Spleen (tissue), 11 donors: ENCODE measurements at regions not wholly inside any gene's neighbourhood (a gene's known extent, or its start where the extent isn't known, plus 50 kb on each side); places are given as distances from the start of the nearest gene placed in this dataset.

Source experiments
- DNase-seq: peaks from one replicate; pipeline ENCODE4 v3.0.0-alpha.2; 2020
- H3K27ac ChIP-seq, 8 donors: fragments of 200-600 bp; sonication (generic) in 7 of 8; 1 replicate in 4 of 8; 2 replicates in 4 of 8; pipeline versions ENCODE4 v1.5.0 to v1.8.0; 2016 to 2021; ENCODE audit warnings: inconsistent platforms in 4 of 8, mild to moderate bottlenecking in 4 of 8, moderate library complexity in 1 of 8
- H3K27me3 ChIP-seq, 7 donors: fragments of 200-600 bp; sonication (generic) in 6 of 7; replicated peaks in 1 of 7; 1 replicate in 4 of 7; 2 replicates in 3 of 7; pipeline versions ENCODE4 v1.5.0 to v1.8.0; 2016 to 2021; ENCODE audit warnings: inconsistent platforms in 3 of 7, mild to moderate bottlenecking in 1 of 7
- H3K36me3 ChIP-seq, 6 donors: fragments of 200-600 bp; sonication (generic) in 5 of 6; 1 replicate in 4 of 6; 2 replicates in 2 of 6; pipeline versions ENCODE4 v1.5.0 to v1.8.0; 2016 to 2021; ENCODE audit warnings: inconsistent platforms in 2 of 6
- H3K4me1 ChIP-seq, 6 donors: fragments of 200-600 bp; sonication (generic) in 5 of 6; 1 replicate in 3 of 6; 2 replicates in 3 of 6; pipeline versions ENCODE4 v1.5.0 to v1.8.0; 2016 to 2021; ENCODE audit warnings: inconsistent platforms in 3 of 6
- H3K4me3 ChIP-seq, 8 donors: fragments of 200-600 bp; sonication (generic) in 7 of 8; 1 replicate in 4 of 8; 2 replicates in 4 of 8; pipeline versions ENCODE4 v1.5.0 to v1.8.0; 2016 to 2021; ENCODE audit warnings: inconsistent platforms in 4 of 8, mild to moderate bottlenecking in 4 of 8, moderate library complexity in 2 of 8
- H3K9me3 ChIP-seq, 8 donors: fragments of 200-600 bp; sonication (generic) in 7 of 8; 1 replicate in 4 of 8; 2 replicates in 4 of 8; pipeline versions ENCODE4 v1.5.0 to v1.8.0; 2016 to 2021; ENCODE audit warnings: inconsistent platforms in 4 of 8
- CTCF ChIP-seq, 11 experiments: fragments of 200-600 bp in 7 of 11; fragments of 450-650 bp in 4 of 11; sonication (generic) in 4 of 11; IDR thresholded peaks in 8 of 11; conservative IDR thresholded peaks in 3 of 11; 1 replicate in 7 of 11; 2 replicates in 4 of 11; pipeline versions ENCODE4 v1.4.0 to v1.8.0; 2016 to 2021; ENCODE audit warnings: antibody characterized with exemption in 11 of 11, inconsistent platforms in 4 of 11, mild to moderate bottlenecking in 1 of 11
- POLR2A ChIP-seq, 3 donors: fragments of 450-650 bp; IDR thresholded peaks; one replicate each; pipeline ENCODE4 v1.5.1; 2017; ENCODE audit warnings: antibody characterized with exemption in 3 of 3, mild to moderate bottlenecking in 1 of 3
- POLR2AphosphoS5 ChIP-seq, 3 donors: sonication (generic); formaldehyde crosslinking; IDR thresholded peaks; one replicate each; pipeline ENCODE4 v1.5.1; 2017; ENCODE audit warnings: antibody characterized with exemption in 3 of 3
- WGBS, 5 donors: extraction: QIAGEN DNeasy Blood & Tissue Kit in 3 of 5; methylation state at CpG; one replicate each; pipeline versions ENCODE4 v1.1.5 to v1.1.7; 2013 to 2018; 5-methylcytosine and 5-hydroxymethylcytosine counted together
- intact Hi-C: fragments of 100-400 bp; cut with DNase I; formaldehyde crosslinking; loops from one replicate; pipeline ENCODE4 v1.15.0; 2023; ENCODE audit warnings: low total_unique reads
- donor health status: healthy with polysubstance abuse.
- donor health status: DM: no; HTN: no; CAD: no; lungs with moderate emphysema.
- donor health status: DM: no; HTN: no; CAD: no.
- donor health status: Bipolar disorder and iron deficiency.
- donor health status: healthy.
- donor health status: DM: no; HTN: no; CAD: no.
- donor health status: DM: yes; HTN: yes; CAD: no.

- no peak for DNase-seq
- H3K27ac ChIP-seq = no peak overlapping the region
- no peaks in the 10 kb centered on the region for H3K36me3 ChIP-seq
- WGBS, 5 donors = 60 to 90% (median 70%) methylated on average over 8 of the region's 8 CpGs
- H3K4me3 ChIP-seq = no peak overlapping the region
- TF ChIP-seq CTCF (IDR thresholded peaks at IDR 0.05 in 8 of 11, conservative IDR thresholded peaks at IDR 0.05 in 3 of 11) (no peak), POLR2A (IDR thresholded peaks at IDR 0.05) (no peak)
- no peaks in the 10 kb centered on the region for H3K27me3 ChIP-seq
- H3K4me1 ChIP-seq = no peaks in the 10 kb centered on the region
- H3K9me3 ChIP-seq = peaks cover 0 to 31% (median 12%) of the 10 kb centered on the region in 8 donors
- intact Hi-C loops = no loop called here
Measured at GRCh38 chr1:217969428-217969827, 315.7 kb upstream of the RRP15 start.

- H3K36me3 ChIP-seq = no peaks in the 10 kb centered on the region
- H3K4me3 ChIP-seq = no peak overlapping the region
- intact Hi-C loops = no loop called here
- H3K27me3 ChIP-seq = no peaks in the 10 kb centered on the region
- peaks cover 0 to 6% (median 0%) of the 10 kb centered on the region in 8 donors for H3K9me3 ChIP-seq
- DNase-seq = no peak
- no peak for TF ChIP-seq POLR2A (IDR thresholded peaks at IDR 0.05)
- no peaks in the 10 kb centered on the region for H3K4me1 ChIP-seq
- no peak overlapping the region for H3K27ac ChIP-seq
Measured at GRCh38 chr1:217977943-217978342, 307.1 kb upstream of the RRP15 start.

GRCh38 chr1:217981430-217981829 is 303.7 kb upstream of the RRP15 start:
- 51 to 85% (median 65%) methylated on average over 1 of the region's 1 CpG for WGBS, 5 donors

GRCh38 chr1:217982331-217983050 is 302.6 kb upstream of the RRP15 start:
- peaks cover 0 to 6% (median 0%) of the 10 kb centered on the region in 8 donors for H3K9me3 ChIP-seq
- no peak overlapping the region for H3K27ac ChIP-seq
- H3K27me3 ChIP-seq = no peaks in the 10 kb centered on the region
- no peaks in the 10 kb centered on the region for H3K4me1 ChIP-seq
- DNase-seq = no peak
- TF ChIP-seq CTCF (IDR thresholded peaks at IDR 0.05 in 8 of 11, conservative IDR thresholded peaks at IDR 0.05 in 3 of 11) (no peak), POLR2A (IDR thresholded peaks at IDR 0.05) (no peak), POLR2AphosphoS5 (IDR thresholded peaks at IDR 0.05) (no peak)
- no peaks in the 10 kb centered on the region for H3K36me3 ChIP-seq
- 60 to 79% (median 68%) methylated on average over 18 to 19 of the region's 19 CpGs for WGBS, 5 donors
- intact Hi-C loops = no loop called here
- no peak overlapping the region for H3K4me3 ChIP-seq

More at GRCh38 chr1:217981430-217981829, 303.7 kb upstream of the RRP15 start:
- intact Hi-C loops = no loop called here
- TF ChIP-seq POLR2AphosphoS5 (IDR thresholded peaks at IDR 0.05) = no peak
- TF ChIP-seq CTCF (IDR thresholded peaks at IDR 0.05 in 8 of 11, conservative IDR thresholded peaks at IDR 0.05 in 3 of 11) = no peak
- no peak for TF ChIP-seq POLR2A (IDR thresholded peaks at IDR 0.05)
- H3K4me3 ChIP-seq = no peak overlapping the region
- DNase-seq = no peak
- H3K9me3 ChIP-seq = peaks cover 0 to 6% (median 0%) of the 10 kb centered on the region in 8 donors
- H3K36me3 ChIP-seq = no peaks in the 10 kb centered on the region
- no peaks in the 10 kb centered on the region for H3K27me3 ChIP-seq
- no peaks in the 10 kb centered on the region for H3K4me1 ChIP-seq
- no peak overlapping the region for H3K27ac ChIP-seq

- intact Hi-C loops = no loop called here
- Histone ChIP-seq H3K4me3 (no peak overlapping the region), H3K9me3 (peaks cover 0 to 6% (median 0%) of the 10 kb centered on the region in 8 donors), H3K27ac (no peak overlapping the region), H3K36me3 (no peaks in the 10 kb centered on the region), H3K4me1 (no peaks in the 10 kb centered on the region), H3K27me3 (no peaks in the 10 kb centered on the region)
- 48 to 60% (median 49%) methylated on average over 4 of the region's 4 CpGs for WGBS, 5 donors
- no peak for TF ChIP-seq POLR2A (IDR thresholded peaks at IDR 0.05)
- no peak for TF ChIP-seq POLR2AphosphoS5 (IDR thresholded peaks at IDR 0.05)
- no peak for TF ChIP-seq CTCF (IDR thresholded peaks at IDR 0.05 in 8 of 11, conservative IDR thresholded peaks at IDR 0.05 in 3 of 11)
- DNase-seq = no peak
Measured at GRCh38 chr1:217983051-217983375, 302.1 kb upstream of the RRP15 start.
